Vagina (tissue), 2 donors: ENCODE measurements at regions not wholly inside any gene's neighbourhood (a gene's known extent, or its start where the extent isn't known, plus 50 kb on each side); places are given as distances from the start of the nearest gene placed in this dataset.

Source experiments
- CTCF ChIP-seq, 3 experiments: fragments of 450-650 bp in 2 of 3; fragments of 200-600 bp in 1 of 3; sonication (generic) in 1 of 3; IDR thresholded peaks; one replicate each; pipeline ENCODE4 v1.5.1; 2017 to 2019; ENCODE audit warnings: antibody characterized with exemption in 3 of 3, mild to moderate bottlenecking in 2 of 3, moderate library complexity in 2 of 3
- POLR2A ChIP-seq, 2 donors: fragments of 450-650 bp; IDR thresholded peaks; one replicate each; pipeline ENCODE4 v1.6.1; 2017; ENCODE audit warnings: antibody characterized with exemption in 2 of 2, mild to moderate bottlenecking in 2 of 2, moderate library complexity in 2 of 2
- POLR2AphosphoS5 ChIP-seq, 2 donors: sonication (generic); formaldehyde crosslinking; IDR thresholded peaks; one replicate each; pipeline ENCODE4 v1.9.0; 2017; ENCODE audit warnings: antibody characterized with exemption in 2 of 2, mild to moderate bottlenecking in 2 of 2, low read depth in 1 of 2; ENCODE audit not compliant: insufficient read depth in 1 of 2

GRCh38 chr5:66417781-66418180, 178.4 kb upstream of the MAST4 start:
- TF ChIP-seq CTCF (IDR thresholded peaks at IDR 0.05), result no peak
- TF ChIP-seq POLR2A (IDR thresholded peaks at IDR 0.05), result no peak
- no peak for TF ChIP-seq POLR2AphosphoS5 (IDR thresholded peaks at IDR 0.05; ENCODE audit: insufficient read depth in 1 of 2, low read depth in 1 of 2)
